Natural killer cell (primary cell): ENCODE measurements at regions not wholly inside any gene's neighbourhood (a gene's known extent, or its start where the extent isn't known, plus 50 kb on each side); places are given as distances from the start of the nearest gene placed in this dataset.

Experiments used
- ATAC-seq, 3 donors: fragments of 150-1000 bp in 2 of 3; fragments of 200-7000 bp in 1 of 3; cut with Tn5 transposase; 1 replicate in 1 of 3; 2 replicates in 2 of 3; pipeline ENCODE4 v1.10.0; 2021; ENCODE audit warnings: mild to moderate bottlenecking in 2 of 3, moderate library complexity in 2 of 3
- DNase-seq, 2 donors: peaks; one replicate each; pipeline versions ENCODE4 v3.0.0 to v3.0.0-alpha.2; 2013 to 2021; ENCODE audit warnings: mixed read lengths in 1 of 2
- H3K27ac ChIP-seq: one replicate; pipeline ENCODE4 v1.5.1; 2013; ENCODE audit warnings: mild to moderate bottlenecking, low read length
- H3K27me3 ChIP-seq: one replicate; pipeline ENCODE4 v1.6.1; 2013; ENCODE audit warnings: low read length; ENCODE audit not compliant: control insufficient read depth, insufficient read depth
- H3K36me3 ChIP-seq: one replicate; pipeline ENCODE4 v1.6.1; 2013; ENCODE audit warnings: low read length; ENCODE audit not compliant: control insufficient read depth, insufficient read depth
- H3K4me1 ChIP-seq: one replicate; pipeline ENCODE4 v1.6.1; 2013; ENCODE audit warnings: low read length; ENCODE audit not compliant: control insufficient read depth, insufficient read depth
- H3K4me3 ChIP-seq: one replicate; pipeline ENCODE4 v1.5.1; 2013; ENCODE audit warnings: low read length
- H3K9me3 ChIP-seq: one replicate; pipeline ENCODE4 v1.6.1; 2013; ENCODE audit warnings: low read length; ENCODE audit not compliant: control insufficient read depth, insufficient read depth
- H3K27ac Mint-ChIP-seq, 2 donors: one replicate each; pipeline ENCODE4 v1.8.0; 2022; ENCODE audit warnings: mild to moderate bottlenecking in 2 of 2, mixed read lengths in 2 of 2, moderate library complexity in 1 of 2
- H3K27me3 Mint-ChIP-seq, 2 donors: one replicate each; pipeline ENCODE4 v1.8.0; 2022; ENCODE audit warnings: low read depth in 2 of 2, mixed read lengths in 2 of 2
- H3K36me3 Mint-ChIP-seq: one replicate; pipeline ENCODE4 v1.8.0; 2022; ENCODE audit warnings: mixed read lengths
- H3K4me1 Mint-ChIP-seq, 2 donors: one replicate each; pipeline ENCODE4 v1.8.0; 2022; ENCODE audit warnings: mixed read lengths in 2 of 2
- H3K4me3 Mint-ChIP-seq: one replicate; pipeline ENCODE4 v1.8.0; 2022; ENCODE audit warnings: mild to moderate bottlenecking, moderate library complexity, mixed read lengths
- H3K9me3 Mint-ChIP-seq, 2 donors: one replicate each; pipeline ENCODE4 v1.8.0; 2022; ENCODE audit warnings: mixed read lengths in 2 of 2
- whole genome bisulfite sequencing: methylation state at CpG from one replicate; pipeline ENCODE4 v1.1.7; 2013; ENCODE audit warnings: missing lambda C conversion rate; ENCODE audit not compliant: insufficient coverage; 5-methylcytosine and 5-hydroxymethylcytosine counted together
- intact Hi-C: fragments of 100-400 bp; cut with micrococcal nuclease; formaldehyde crosslinking; loops from one replicate; pipeline ENCODE4 v1.14.2; 2022
- TF ChIP-seq, protein P1 (sequence below): fragments of 200-600 bp; IDR thresholded peaks from one replicate; pipeline ENCODE4 v1.8.0; 2022; ENCODE audit warnings: antibody characterized with exemption

GRCh38 chr6:163970846-163971564, 556.5 kb downstream of the QKI start:
- Histone ChIP-seq H3K4me1 (no peaks in the 10 kb centered on the region), H3K4me3 (no peak overlapping the region), H3K36me3 (no peaks in the 10 kb centered on the region), H3K27me3 (no peaks in the 10 kb centered on the region), H3K9me3 (no peaks in the 10 kb centered on the region), H3K27ac (no peak overlapping the region)
- H3K27ac Mint-ChIP-seq = no peak overlapping the region
- intact Hi-C loops = no loop called here
- no peaks in the 10 kb centered on the region for H3K4me1 Mint-ChIP-seq
- no peak overlapping the region for H3K4me3 Mint-ChIP-seq
- H3K9me3 Mint-ChIP-seq = no peaks in the 10 kb centered on the region
- ATAC-seq (no peak), DNase-seq (no peak)
- H3K27me3 Mint-ChIP-seq = peaks cover 6 to 7% of the 10 kb centered on the region in 2 donors
- 93% methylated on average over 11 of the region's 13 CpGs for WGBS
- TF ChIP-seq, protein P1, sequence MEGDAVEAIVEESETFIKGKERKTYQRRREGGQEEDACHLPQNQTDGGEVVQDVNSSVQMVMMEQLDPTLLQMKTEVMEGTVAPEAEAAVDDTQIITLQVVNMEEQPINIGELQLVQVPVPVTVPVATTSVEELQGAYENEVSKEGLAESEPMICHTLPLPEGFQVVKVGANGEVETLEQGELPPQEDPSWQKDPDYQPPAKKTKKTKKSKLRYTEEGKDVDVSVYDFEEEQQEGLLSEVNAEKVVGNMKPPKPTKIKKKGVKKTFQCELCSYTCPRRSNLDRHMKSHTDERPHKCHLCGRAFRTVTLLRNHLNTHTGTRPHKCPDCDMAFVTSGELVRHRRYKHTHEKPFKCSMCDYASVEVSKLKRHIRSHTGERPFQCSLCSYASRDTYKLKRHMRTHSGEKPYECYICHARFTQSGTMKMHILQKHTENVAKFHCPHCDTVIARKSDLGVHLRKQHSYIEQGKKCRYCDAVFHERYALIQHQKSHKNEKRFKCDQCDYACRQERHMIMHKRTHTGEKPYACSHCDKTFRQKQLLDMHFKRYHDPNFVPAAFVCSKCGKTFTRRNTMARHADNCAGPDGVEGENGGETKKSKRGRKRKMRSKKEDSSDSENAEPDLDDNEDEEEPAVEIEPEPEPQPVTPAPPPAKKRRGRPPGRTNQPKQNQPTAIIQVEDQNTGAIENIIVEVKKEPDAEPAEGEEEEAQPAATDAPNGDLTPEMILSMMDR = no peak
- H3K36me3 Mint-ChIP-seq = no peaks in the 10 kb centered on the region

- Mint-ChIP-seq H3K36me3 (no peaks in the 10 kb centered on the region), H3K27me3 (peaks cover 4 to 12% of the 10 kb centered on the region in 2 donors), H3K4me1 (no peaks in the 10 kb centered on the region), H3K4me3 (no peak overlapping the region), H3K9me3 (no peaks in the 10 kb centered on the region), H3K27ac (no peak overlapping the region)
- Histone ChIP-seq H3K27me3 (no peaks in the 10 kb centered on the region), H3K36me3 (no peaks in the 10 kb centered on the region), H3K4me3 (no peak overlapping the region), H3K9me3 (no peaks in the 10 kb centered on the region), H3K27ac (no peak overlapping the region), H3K4me1 (no peaks in the 10 kb centered on the region)
- TF ChIP-seq, protein P1 = no peak
- DNase-seq (no peak), ATAC-seq (no peak)
- intact Hi-C loops = no loop called here
- 74% methylated on average over 11 of the region's 14 CpGs for WGBS
These were observed 551.2 kb downstream of the QKI start for GRCh38 chr6:163965426-163966348.

GRCh38 chr6:163964789-163965188, 550.3 kb downstream of the QKI start:
- DNase-seq (no peak), ATAC-seq (no peak)
- 92% methylated on average over 6 of the region's 6 CpGs for WGBS
- no peaks in the 10 kb centered on the region for H3K36me3 Mint-ChIP-seq
- Histone ChIP-seq H3K4me3 (no peak overlapping the region), H3K4me1 (no peaks in the 10 kb centered on the region), H3K9me3 (no peaks in the 10 kb centered on the region), H3K27ac (no peak overlapping the region), H3K36me3 (no peaks in the 10 kb centered on the region), H3K27me3 (no peaks in the 10 kb centered on the region)
- intact Hi-C loops = no loop called here
- TF ChIP-seq, protein P1 = no peak
- no peaks in the 10 kb centered on the region for H3K9me3 Mint-ChIP-seq
- peaks cover 5 to 15% of the 10 kb centered on the region in 2 donors for H3K27me3 Mint-ChIP-seq
- no peak overlapping the region for H3K27ac Mint-ChIP-seq
- H3K4me3 Mint-ChIP-seq = no peak overlapping the region
- no peaks in the 10 kb centered on the region for H3K4me1 Mint-ChIP-seq
